Smooth muscle cell (in vitro differentiated cells): ENCODE measurements at regions not wholly inside any gene's neighbourhood (a gene's known extent, or its start where the extent isn't known, plus 50 kb on each side); places are given as distances from the start of the nearest gene placed in this dataset.
A peak's percentile ranks its signal among the peaks of the same experiment; 100 is the strongest.

Source experiments
- DNase-seq: peaks from one replicate; lab custom pipeline; 2025; ENCODE audit not compliant: unreplicated experiment; lab: John Stamatoyannopoulos, UW
- H2AFZ ChIP-seq: fragments of 200-600 bp; sonication (generic); 2 replicates; pipeline ENCODE4 v1.6.0; 2016; ENCODE audit warnings: antibody characterized with exemption, low read depth, mild to moderate bottlenecking
- H3F3A ChIP-seq: fragments of 200-600 bp; sonication (generic); 2 replicates; pipeline ENCODE4 v1.6.0; 2017; ENCODE audit warnings: antibody characterized with exemption, low read depth
- H3K27ac ChIP-seq: fragments of 200-600 bp; sonication (generic); 2 replicates; pipeline ENCODE4 v1.5.1; 2016; ENCODE audit warnings: low read depth, mild to moderate bottlenecking
- H3K27me3 ChIP-seq: fragments of 200-600 bp; sonication (generic); 2 replicates; pipeline ENCODE4 v1.6.1; 2016; ENCODE audit warnings: low read depth, mild to moderate bottlenecking
- H3K36me3 ChIP-seq: fragments of 200-600 bp; sonication (generic); 2 replicates; pipeline ENCODE4 v1.5.1; 2016; ENCODE audit warnings: low read depth
- H3K4me1 ChIP-seq: fragments of 200-600 bp; sonication (generic); 2 replicates; pipeline ENCODE4 v1.5.1; 2016; ENCODE audit warnings: low read depth
- H3K4me2 ChIP-seq: fragments of 200-600 bp; sonication (generic); 2 replicates; pipeline ENCODE4 v1.6.0; 2016; ENCODE audit warnings: mild to moderate bottlenecking
- H3K4me3 ChIP-seq: fragments of 200-600 bp; sonication (generic); 2 replicates; pipeline ENCODE4 v1.5.1; 2016; ENCODE audit warnings: mild to moderate bottlenecking
- H3K79me2 ChIP-seq: fragments of 200-600 bp; sonication (generic); 2 replicates; pipeline ENCODE4 v1.6.0; 2016; ENCODE audit warnings: low read depth, mild to moderate bottlenecking
- H3K9ac ChIP-seq: fragments of 200-600 bp; sonication (generic); 2 replicates; pipeline ENCODE4 v1.6.0; 2016; ENCODE audit warnings: low read depth
- H3K9me3 ChIP-seq: fragments of 200-600 bp; sonication (generic); replicated peaks from 2 replicates; pipeline ENCODE4 v1.5.1; 2016; ENCODE audit warnings: low read depth
- H4K20me1 ChIP-seq: fragments of 200-600 bp; sonication (generic); 2 replicates; pipeline ENCODE4 v1.6.0; 2016; ENCODE audit warnings: low read depth
- CTCF ChIP-seq: fragments of 200-600 bp; sonication (generic); IDR thresholded peaks from 2 replicates; pipeline ENCODE4 v1.5.1; 2017; ENCODE audit warnings: borderline replicate concordance, mild to moderate bottlenecking, antibody characterized with exemption; ENCODE audit not compliant: insufficient read depth, poor library complexity, severe bottlenecking
- WGBS: methylation state at CpG from one replicate; pipeline ENCODE4 v1.1.7; 2016; ENCODE audit warnings: low lambda C conversion rate; 5-methylcytosine and 5-hydroxymethylcytosine counted together

GRCh38 chr6:113600551-113601339 is 256.4 kb upstream of the MARCKS start:
- no peaks in the 10 kb centered on the region for H3F3A ChIP-seq
- no peak for TF ChIP-seq CTCF
- no peak for DNase-seq

DNA sequence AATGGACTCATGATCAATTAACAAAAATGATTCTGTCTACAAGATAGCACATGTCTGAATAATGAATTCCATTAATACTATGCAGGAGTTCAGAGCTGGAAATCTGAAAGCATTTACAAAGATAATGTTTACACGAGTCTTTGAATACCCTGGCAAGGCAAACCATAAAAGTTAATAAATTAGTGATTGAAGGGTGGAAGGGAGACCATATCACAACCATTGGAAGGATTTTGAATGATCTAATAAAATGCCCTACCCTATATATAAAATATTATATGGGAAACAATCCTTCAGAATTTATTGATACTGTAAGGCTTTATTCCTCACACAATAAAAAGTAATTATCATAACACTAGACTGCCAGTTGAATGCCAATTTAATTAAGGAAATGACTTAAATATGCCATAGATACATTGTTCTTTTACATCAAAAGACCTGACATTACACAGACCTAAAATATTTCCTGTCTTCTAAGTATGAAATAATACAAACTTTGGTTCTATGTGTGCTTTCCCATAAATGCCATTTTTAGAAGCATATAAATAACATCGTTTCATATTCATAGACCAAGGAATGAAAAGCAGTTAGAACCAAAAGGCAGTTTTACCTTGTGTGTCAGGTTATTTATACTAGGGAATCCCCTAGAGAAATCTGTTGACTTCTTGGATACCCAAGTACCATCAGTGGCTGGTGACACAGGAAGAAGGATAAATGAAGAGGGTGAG is 249.2 kb upstream of the MARCKS start:
- no peaks in the 10 kb centered on the region for H3K36me3 ChIP-seq
- no peaks in the 10 kb centered on the region for H3K79me2 ChIP-seq
- H2AFZ ChIP-seq, result no peak overlapping the region
- DNase-seq, result no peak
- 84% methylated on average over 2 of the region's 2 CpGs for WGBS
- TF ChIP-seq CTCF, result no peak
- no peaks in the 10 kb centered on the region for H3K27me3 ChIP-seq
- no peaks in the 10 kb centered on the region for H3K9me3 ChIP-seq
- no peak overlapping the region for H3K4me2 ChIP-seq
- no peak overlapping the region for H3K9ac ChIP-seq
- H4K20me1 ChIP-seq, result no peaks in the 10 kb centered on the region
- no peak overlapping the region for H3K27ac ChIP-seq
- H3K4me1 ChIP-seq, result no peaks in the 10 kb centered on the region
- H3K4me3 ChIP-seq, result no peak overlapping the region
- H3F3A ChIP-seq, result peaks cover 8% of the 10 kb centered on the region

More at GRCh38 chr6:113600551-113601339, 256.4 kb upstream of the MARCKS start:
- H3K4me1 ChIP-seq, result peaks cover 13% of the 10 kb centered on the region
- H2AFZ ChIP-seq, result no peak overlapping the region
- H4K20me1 ChIP-seq, result no peaks in the 10 kb centered on the region
- H3K27me3 ChIP-seq, result no peaks in the 10 kb centered on the region
- no peak overlapping the region for H3K4me3 ChIP-seq
- H3K9me3 ChIP-seq, result no peaks in the 10 kb centered on the region
- H3K36me3 ChIP-seq, result no peaks in the 10 kb centered on the region
- no peak overlapping the region for H3K9ac ChIP-seq
- no peaks in the 10 kb centered on the region for H3K79me2 ChIP-seq
- H3K27ac ChIP-seq, result no peak overlapping the region
- WGBS, result 95% methylated on average over 2 of the region's 2 CpGs
- H3K4me2 ChIP-seq, result no peak overlapping the region

DNA sequence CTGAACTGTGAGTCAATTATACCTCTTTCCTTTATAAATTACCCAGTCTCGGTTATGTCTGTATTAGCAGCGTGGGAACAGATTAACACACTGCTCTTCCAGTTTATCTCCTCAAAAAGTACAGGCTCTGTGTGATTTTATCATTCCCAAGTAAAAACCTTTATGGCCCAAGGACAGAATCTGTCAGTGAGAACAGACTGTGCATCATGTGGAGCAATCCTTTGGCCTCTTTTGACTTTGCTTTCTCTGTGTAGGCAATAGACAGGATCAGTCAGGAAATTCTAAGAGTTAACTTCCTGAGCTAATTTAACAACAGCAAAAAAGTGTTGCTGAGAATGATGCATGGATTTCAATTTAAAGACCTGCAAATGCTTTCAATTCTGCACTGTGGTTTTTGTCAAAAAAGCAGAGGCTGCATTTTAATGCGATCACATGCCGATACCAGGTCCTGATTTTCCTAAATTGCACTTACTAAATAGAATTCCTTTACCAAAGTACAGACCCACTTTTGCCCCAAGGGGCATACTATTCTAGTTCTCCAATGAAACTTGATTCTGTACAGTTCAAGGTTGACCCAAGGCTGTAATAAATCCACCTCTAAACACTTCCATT is 246.7 kb upstream of the MARCKS start:
- Histone ChIP-seq H4K20me1 (no peaks in the 10 kb centered on the region), H3K4me1 (no peaks in the 10 kb centered on the region), H2AFZ (no peak overlapping the region), H3K27me3 (no peaks in the 10 kb centered on the region), H3K4me2 (no peak overlapping the region), H3K27ac (peak overlapping the region; percentile 2), H3K79me2 (no peaks in the 10 kb centered on the region), H3K36me3 (no peaks in the 10 kb centered on the region), H3F3A (peaks cover 8% of the 10 kb centered on the region), H3K9me3 (no peaks in the 10 kb centered on the region), H3K4me3 (no peak overlapping the region), H3K9ac (no peak overlapping the region)
- TF ChIP-seq CTCF, result no peak
- no peak for DNase-seq
- WGBS, result 56% methylated on average over 4 of the region's 4 CpGs
